ENCODE measurements at regions not wholly inside any gene's neighbourhood (a gene's known extent, or its start where the extent isn't known, plus 50 kb on each side); places are given as distances from the start of the nearest gene placed in this dataset.

DNA sequence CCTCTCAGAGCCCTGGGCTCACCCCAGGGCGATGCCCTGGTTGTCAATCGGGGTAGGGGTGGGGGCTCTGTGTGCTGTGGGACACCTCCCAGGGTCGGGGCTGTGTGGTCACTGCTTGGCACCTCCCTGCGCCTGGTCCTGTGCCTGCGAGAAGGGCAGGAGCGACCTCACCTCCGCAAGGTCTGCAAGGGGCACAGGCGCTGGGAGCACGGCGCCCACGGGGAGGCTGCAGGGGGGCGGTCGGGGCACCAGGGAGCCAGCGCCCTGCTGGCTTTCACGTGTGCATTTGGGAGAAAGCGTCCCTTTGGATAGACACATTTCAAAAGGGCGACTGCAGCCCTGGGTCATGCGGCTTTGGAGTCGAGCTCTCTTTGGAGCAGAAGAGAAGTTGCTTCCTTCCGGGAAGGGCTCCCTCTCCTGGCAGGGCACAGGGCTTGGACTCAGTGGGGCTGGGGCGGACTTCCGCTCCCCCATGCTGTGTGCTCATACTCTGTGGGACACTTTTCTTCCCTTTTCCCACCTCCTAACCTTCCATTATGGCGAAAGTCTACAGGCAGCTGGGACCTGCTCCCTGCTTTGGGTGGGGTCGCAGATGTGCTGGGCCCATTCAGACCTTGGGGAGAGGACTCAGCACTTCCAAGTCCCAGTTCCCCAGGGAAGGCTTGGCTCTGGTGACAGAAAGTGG, 52.9 kb upstream of the SLC28A3 start:
- Histone ChIP-seq H3K27ac (ENCODE audit: low read depth, low read length) (no peak overlapping the region), H3K4me3 (ENCODE audit: low read depth, low read length) (no peak overlapping the region), H3K9me3 (ENCODE audit: control insufficient read depth, insufficient read depth, low read length) (no peaks in the 10 kb centered on the region), H3K27me3 (ENCODE audit: control insufficient read depth, insufficient read depth, low read length) (no peaks in the 10 kb centered on the region), H3K36me3 (ENCODE audit: control insufficient read depth, insufficient read depth, low read length) (no peaks in the 10 kb centered on the region), H3K4me1 (ENCODE audit: control insufficient read depth, insufficient read depth, low read length) (peaks cover 10% of the 10 kb centered on the region)
- DNase-seq (ENCODE audit: low read depth in 4 of 6, low spot score in 6 of 6), result no peak
- 95% methylated on average over 24 of the region's 24 CpGs for WGBS (ENCODE audit: insufficient coverage)

DNA sequence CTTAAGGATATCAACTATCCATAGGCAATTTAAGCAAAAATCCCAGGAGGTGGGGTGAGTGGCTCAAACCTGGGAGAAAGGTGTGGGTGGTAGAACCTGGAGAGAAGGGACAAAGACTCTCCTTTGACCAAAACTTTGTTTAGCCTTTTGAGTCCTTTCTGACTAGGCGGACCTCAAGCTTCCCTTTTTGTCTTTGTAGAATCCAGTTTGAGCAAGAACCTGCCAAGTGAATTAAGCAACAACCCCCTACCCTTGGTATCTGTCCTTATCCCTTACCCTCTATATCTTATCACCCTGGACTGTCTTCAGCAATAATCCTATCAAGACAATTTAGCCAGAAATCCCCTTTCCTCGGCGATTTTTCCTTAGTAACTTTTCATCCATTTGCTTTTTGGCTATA, 53.5 kb upstream of the SLC28A3 start:
- peaks cover 10% of the 10 kb centered on the region for H3K4me1 ChIP-seq (ENCODE audit: control insufficient read depth, insufficient read depth, low read length)
- no peak overlapping the region for H3K4me3 ChIP-seq (ENCODE audit: low read depth, low read length)
- H3K36me3 ChIP-seq (ENCODE audit: control insufficient read depth, insufficient read depth, low read length), result no peaks in the 10 kb centered on the region
- H3K9me3 ChIP-seq (ENCODE audit: control insufficient read depth, insufficient read depth, low read length), result no peaks in the 10 kb centered on the region
- 95% methylated on average over 3 of the region's 3 CpGs for WGBS (ENCODE audit: insufficient coverage)
- H3K27me3 ChIP-seq (ENCODE audit: control insufficient read depth, insufficient read depth, low read length), result no peaks in the 10 kb centered on the region
- DNase-seq (ENCODE audit: low read depth in 4 of 6, low spot score in 6 of 6), result no peak
- no peak overlapping the region for H3K27ac ChIP-seq (ENCODE audit: low read depth, low read length)

DNA sequence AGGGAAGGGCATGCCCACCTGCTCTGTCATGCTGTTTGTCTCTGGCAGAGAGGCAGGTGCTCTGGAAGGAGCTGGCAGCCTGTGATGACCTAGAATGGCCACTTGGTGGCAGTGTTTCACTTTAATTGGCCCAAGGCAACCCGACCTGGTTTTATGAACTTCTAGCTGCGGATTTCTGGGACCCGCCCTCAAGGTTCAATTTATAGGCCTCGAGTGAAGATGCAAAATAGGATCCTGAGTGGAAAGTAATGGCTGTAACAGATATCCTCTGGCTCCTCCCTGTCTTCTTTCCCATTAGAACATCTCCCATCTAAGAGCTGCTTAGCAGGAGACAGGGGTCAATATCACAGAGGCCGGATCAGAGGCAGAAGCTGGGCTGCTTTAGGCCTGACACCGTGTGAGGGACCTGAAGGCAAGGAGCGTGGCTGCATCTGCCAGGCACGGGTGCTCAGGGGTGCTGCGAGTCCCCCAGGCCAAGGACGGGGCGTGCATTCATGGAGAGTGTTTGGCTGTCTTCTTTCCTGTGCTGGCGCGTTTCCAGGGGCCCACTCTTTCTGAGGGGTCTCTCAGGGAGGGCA, 56.7 kb upstream of the SLC28A3 start:
- H3K4me3 ChIP-seq (ENCODE audit: low read depth, low read length), result no peak overlapping the region
- WGBS (ENCODE audit: insufficient coverage), result 38% methylated on average over 12 of the region's 13 CpGs
- peak; percentile 57 to 96 (median 78) for DNase-seq (ENCODE audit: low read depth in 4 of 6, low spot score in 6 of 6)

DNA sequence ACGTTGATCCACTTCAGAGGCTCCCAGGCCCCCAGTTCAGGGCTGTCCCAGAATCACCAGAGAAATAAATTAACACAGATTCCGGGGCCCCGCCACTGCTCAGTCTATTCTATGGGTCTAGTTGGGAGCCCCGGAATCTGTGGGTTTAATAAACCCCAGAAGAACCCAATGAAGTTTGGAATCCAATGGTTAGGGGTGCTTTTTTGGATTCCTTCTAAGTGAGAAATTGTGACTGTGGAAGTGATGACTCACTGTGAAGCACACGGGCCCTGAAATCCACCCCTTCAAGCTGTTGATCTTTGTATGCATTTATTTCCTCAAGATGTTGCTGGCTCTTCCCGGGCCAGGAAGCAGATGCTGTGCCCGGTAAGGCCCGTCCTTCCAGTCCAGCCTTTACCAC, 57.3 kb upstream of the SLC28A3 start:
- H3K4me3 ChIP-seq (ENCODE audit: low read depth, low read length), result no peak overlapping the region
- no peak overlapping the region for H3K27ac ChIP-seq (ENCODE audit: low read depth, low read length)
- peaks cover 10% of the 10 kb centered on the region for H3K4me1 ChIP-seq (ENCODE audit: control insufficient read depth, insufficient read depth, low read length)
- H3K27me3 ChIP-seq (ENCODE audit: control insufficient read depth, insufficient read depth, low read length), result no peaks in the 10 kb centered on the region
- H3K9me3 ChIP-seq (ENCODE audit: control insufficient read depth, insufficient read depth, low read length), result no peaks in the 10 kb centered on the region
- H3K36me3 ChIP-seq (ENCODE audit: control insufficient read depth, insufficient read depth, low read length), result no peaks in the 10 kb centered on the region
- 90% methylated on average over 8 of the region's 8 CpGs for WGBS (ENCODE audit: insufficient coverage)
- no peak for DNase-seq (ENCODE audit: low read depth in 4 of 6, low spot score in 6 of 6)

More for the DNA sequence above, 56.7 kb upstream of the SLC28A3 start:
- Histone ChIP-seq H3K27me3 (ENCODE audit: control insufficient read depth, insufficient read depth, low read length) (no peaks in the 10 kb centered on the region), H3K27ac (ENCODE audit: low read depth, low read length) (no peak overlapping the region), H3K36me3 (ENCODE audit: control insufficient read depth, insufficient read depth, low read length) (no peaks in the 10 kb centered on the region), H3K9me3 (ENCODE audit: control insufficient read depth, insufficient read depth, low read length) (no peaks in the 10 kb centered on the region), H3K4me1 (ENCODE audit: control insufficient read depth, insufficient read depth, low read length) (peaks cover 10% of the 10 kb centered on the region)

DNA sequence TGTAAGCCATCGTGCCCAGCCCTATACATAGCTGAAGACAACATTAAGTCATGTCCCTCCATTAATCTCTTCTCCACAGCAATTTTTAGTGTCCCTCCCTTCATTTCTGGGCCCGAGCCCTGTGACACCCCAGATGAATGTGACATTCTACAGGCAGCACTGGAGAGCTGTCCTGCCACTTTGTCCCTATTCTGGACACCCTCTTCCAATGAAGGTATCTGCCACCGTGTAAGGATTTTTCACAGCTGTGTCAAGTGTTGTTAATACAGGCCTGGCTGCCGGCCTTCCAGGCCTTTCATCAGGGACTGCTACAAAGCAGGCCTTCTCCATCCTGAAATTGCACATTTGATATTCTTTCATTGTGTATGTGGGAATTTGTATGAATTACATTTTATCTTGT, 62.0 kb upstream of the SLC28A3 start:
- Histone ChIP-seq H3K4me3 (ENCODE audit: low read depth, low read length) (no peak overlapping the region), H3K4me1 (ENCODE audit: control insufficient read depth, insufficient read depth, low read length) (peaks cover 4% of the 10 kb centered on the region), H3K27ac (ENCODE audit: low read depth, low read length) (no peak overlapping the region), H3K27me3 (ENCODE audit: control insufficient read depth, insufficient read depth, low read length) (no peaks in the 10 kb centered on the region), H3K36me3 (ENCODE audit: control insufficient read depth, insufficient read depth, low read length) (no peaks in the 10 kb centered on the region), H3K9me3 (ENCODE audit: control insufficient read depth, insufficient read depth, low read length) (no peaks in the 10 kb centered on the region)
- DNase-seq (ENCODE audit: low read depth in 4 of 6, low spot score in 6 of 6), result no peak
- 96% methylated on average over 2 of the region's 4 CpGs for WGBS (ENCODE audit: insufficient coverage)

DNA sequence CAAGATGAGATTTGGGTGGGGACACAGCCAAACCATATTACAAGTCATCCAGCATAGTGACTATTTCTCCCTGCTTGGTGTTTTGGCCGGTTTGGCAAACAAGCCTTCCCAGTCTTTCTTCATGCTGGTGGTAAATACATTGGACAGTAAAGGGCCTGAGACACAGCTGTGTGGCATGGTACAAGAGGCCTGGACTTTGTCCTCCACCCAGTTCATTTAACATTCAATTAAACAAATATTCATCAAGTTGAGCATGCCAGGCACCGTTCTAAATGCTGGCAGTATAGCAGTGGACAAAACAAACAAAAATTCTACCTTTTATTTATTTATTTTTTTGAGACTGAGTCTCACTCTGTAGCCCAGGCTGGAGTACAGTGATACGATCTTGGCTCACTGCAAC, 62.7 kb upstream of the SLC28A3 start:
- Histone ChIP-seq H3K36me3 (ENCODE audit: control insufficient read depth, insufficient read depth, low read length) (no peaks in the 10 kb centered on the region), H3K4me1 (ENCODE audit: control insufficient read depth, insufficient read depth, low read length) (peaks cover 2% of the 10 kb centered on the region), H3K27me3 (ENCODE audit: control insufficient read depth, insufficient read depth, low read length) (no peaks in the 10 kb centered on the region), H3K9me3 (ENCODE audit: control insufficient read depth, insufficient read depth, low read length) (no peaks in the 10 kb centered on the region), H3K27ac (ENCODE audit: low read depth, low read length) (no peak overlapping the region), H3K4me3 (ENCODE audit: low read depth, low read length) (no peak overlapping the region)
- WGBS (ENCODE audit: insufficient coverage), result no CpG with 5 or more reads among the region's 3 CpGs
- DNase-seq (ENCODE audit: low read depth in 4 of 6, low spot score in 6 of 6), result no peak

DNA sequence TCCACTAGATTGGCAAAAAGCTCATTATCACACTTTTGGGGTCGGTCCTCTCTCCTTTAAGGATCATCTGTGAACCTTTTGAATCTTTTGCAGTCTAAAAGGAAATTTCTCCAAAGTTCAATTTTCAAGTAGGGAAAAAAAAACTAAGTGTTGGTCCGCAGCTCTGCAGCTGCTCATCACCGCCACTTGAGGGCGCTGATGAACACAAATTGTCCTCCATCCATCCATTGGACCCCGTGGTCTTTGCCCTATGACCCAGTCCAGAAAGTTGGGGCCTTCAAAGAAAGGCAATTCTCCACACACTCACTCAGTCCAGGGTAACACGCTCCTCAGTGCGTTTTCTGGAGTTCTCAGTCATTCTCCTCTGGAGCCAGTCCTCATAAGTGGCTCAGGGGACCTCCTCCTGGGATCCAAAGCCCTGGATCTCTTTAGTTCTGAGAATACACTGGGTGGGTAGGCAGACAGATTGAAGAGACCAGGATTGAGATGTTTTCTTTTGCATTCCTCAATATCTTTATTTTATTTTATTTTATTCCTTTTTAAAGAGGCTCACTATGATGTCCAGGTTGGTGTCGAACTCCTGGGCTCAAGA, 63.6 kb upstream of the SLC28A3 start:
- Histone ChIP-seq H3K36me3 (ENCODE audit: control insufficient read depth, insufficient read depth, low read length) (no peaks in the 10 kb centered on the region), H3K27ac (ENCODE audit: low read depth, low read length) (no peak overlapping the region), H3K9me3 (ENCODE audit: control insufficient read depth, insufficient read depth, low read length) (no peaks in the 10 kb centered on the region), H3K27me3 (ENCODE audit: control insufficient read depth, insufficient read depth, low read length) (no peaks in the 10 kb centered on the region), H3K4me1 (ENCODE audit: control insufficient read depth, insufficient read depth, low read length) (peaks cover 3% of the 10 kb centered on the region), H3K4me3 (ENCODE audit: low read depth, low read length) (no peak overlapping the region)
- DNase-seq (ENCODE audit: low read depth in 4 of 6, low spot score in 6 of 6), result peak in 1 of 6 donors; percentile 23
- 47% methylated on average over 6 of the region's 8 CpGs for WGBS (ENCODE audit: insufficient coverage)

DNA sequence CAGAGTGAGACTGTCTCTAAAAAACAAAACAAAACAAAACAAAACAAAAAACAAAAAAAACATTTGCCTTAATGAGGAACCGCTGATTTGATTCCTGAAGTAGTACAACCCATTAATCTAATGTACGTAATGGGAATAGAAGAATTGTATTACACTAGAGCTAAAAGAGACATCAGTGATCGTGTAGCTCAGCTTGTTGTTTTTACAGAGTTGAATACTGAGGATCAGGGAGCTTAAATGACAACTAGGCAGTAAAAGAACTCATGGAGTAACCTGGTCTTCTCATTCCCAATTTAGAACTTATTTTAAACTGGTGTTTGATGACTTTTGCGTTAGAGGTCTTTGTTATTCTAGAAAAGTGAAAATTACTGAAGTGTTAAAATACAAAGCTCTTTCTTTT, 65.1 kb upstream of the SLC28A3 start:
- no peak for DNase-seq (ENCODE audit: low read depth in 4 of 6, low spot score in 6 of 6)
- whole genome bisulfite sequencing (ENCODE audit: insufficient coverage), result no CpG with 5 or more reads among the region's 4 CpGs

DNA sequence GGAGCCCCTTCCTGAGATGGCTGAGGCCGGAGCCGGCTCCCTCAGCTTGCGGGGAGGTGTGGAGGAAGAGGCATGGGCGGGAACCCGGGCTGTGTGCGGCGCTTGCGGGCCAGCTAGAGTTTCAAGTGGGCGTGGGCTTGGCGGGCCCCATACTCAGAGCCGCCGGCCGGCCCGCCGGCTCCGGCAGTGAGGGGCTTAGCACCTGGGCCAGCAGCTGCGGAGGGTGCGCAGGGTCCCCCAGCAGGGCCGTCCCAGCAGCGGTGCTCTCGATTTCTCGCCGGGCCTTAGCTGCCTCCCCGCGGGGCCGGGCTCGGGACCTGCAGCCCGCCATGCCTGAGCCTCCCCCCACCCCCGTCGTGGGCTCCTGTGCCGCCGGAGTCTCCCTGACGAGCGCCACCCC, 67.9 kb upstream of the SLC28A3 start:
- Histone ChIP-seq H3K36me3 (ENCODE audit: control insufficient read depth, insufficient read depth, low read length) (no peaks in the 10 kb centered on the region), H3K4me3 (ENCODE audit: low read depth, low read length) (no peak overlapping the region), H3K9me3 (ENCODE audit: control insufficient read depth, insufficient read depth, low read length) (no peaks in the 10 kb centered on the region), H3K27ac (ENCODE audit: low read depth, low read length) (no peak overlapping the region), H3K27me3 (ENCODE audit: control insufficient read depth, insufficient read depth, low read length) (no peaks in the 10 kb centered on the region), H3K4me1 (ENCODE audit: control insufficient read depth, insufficient read depth, low read length) (peaks cover 3% of the 10 kb centered on the region)
- no peak for DNase-seq (ENCODE audit: low read depth in 4 of 6, low spot score in 6 of 6)
- WGBS (ENCODE audit: insufficient coverage), result 97% methylated on average over 34 of the region's 34 CpGs

More for the DNA sequence above, 65.1 kb upstream of the SLC28A3 start:
- H3K27ac ChIP-seq (ENCODE audit: low read depth, low read length), result no peak overlapping the region
- H3K27me3 ChIP-seq (ENCODE audit: control insufficient read depth, insufficient read depth, low read length), result no peaks in the 10 kb centered on the region
- H3K4me3 ChIP-seq (ENCODE audit: low read depth, low read length), result no peak overlapping the region
- H3K4me1 ChIP-seq (ENCODE audit: control insufficient read depth, insufficient read depth, low read length), result peaks cover 3% of the 10 kb centered on the region
- no peaks in the 10 kb centered on the region for H3K36me3 ChIP-seq (ENCODE audit: control insufficient read depth, insufficient read depth, low read length)
- no peaks in the 10 kb centered on the region for H3K9me3 ChIP-seq (ENCODE audit: control insufficient read depth, insufficient read depth, low read length)
